ENCODE measurements at regions not wholly inside any gene's neighbourhood (a gene's known extent, or its start where the extent isn't known, plus 50 kb on each side); places are given as distances from the start of the nearest gene placed in this dataset.

GRCh38 chr2:164090533-164090932 lies 354.7 kb upstream of the FIGN start:
- H4K5ac ChIP-seq (ENCODE audit: insufficient read length, low read depth, low read length): no peak overlapping the region
- WGBS, 2 experiments (ENCODE audit: extremely low coverage in 1 of 2, insufficient coverage in 1 of 2, insufficient read length in 1 of 2, insufficient replicate concordance in 2 of 2, low coverage in 1 of 2, low lambda C conversion rate in 2 of 2, missing lambda C conversion rate in 1 of 2): 89% methylated on average over 3 of the region's 3 CpGs; no CpG with 5 or more reads in 1 of the 2 experiments
- no peak overlapping the region for H2AK5ac ChIP-seq (ENCODE audit: low read depth, low read length)
- no peaks in the 10 kb centered on the region for H3K23me2 ChIP-seq (ENCODE audit: low read depth, low read length)
- H3K4ac ChIP-seq (replicated peaks; ENCODE audit: insufficient read length, low read depth, low read length): no peak overlapping the region
- H3K79me1 ChIP-seq (ENCODE audit: low read depth, low read length): no peaks in the 10 kb centered on the region
- DNase-seq (ENCODE audit: low read depth in 1 of 2, low spot score in 2 of 2) (no peak), FAIRE-seq (no peak)
- no peak overlapping the region for H4K91ac ChIP-seq (replicated peaks; ENCODE audit: insufficient read length, low read length)
- H2AFZ ChIP-seq (ENCODE audit: low read length): no peak overlapping the region
- H3K27ac ChIP-seq (ENCODE audit: low read depth, low read length): no peak overlapping the region
- no peaks in the 10 kb centered on the region for H3K79me2 ChIP-seq (ENCODE audit: control insufficient read depth in 1 of 2, insufficient read depth in 2 of 2, low read length in 2 of 2)
- no peak overlapping the region for H2BK12ac ChIP-seq (ENCODE audit: low read depth, low read length)
- no peak overlapping the region for H3K18ac ChIP-seq (ENCODE audit: extremely low read depth, low read length)
- H3K4me3 ChIP-seq (ENCODE audit: extremely low read depth in 1 of 4, insufficient read depth in 2 of 4, low read depth in 3 of 4, low read length in 4 of 4): no peak overlapping the region
- H2BK20ac ChIP-seq (ENCODE audit: low read length): no peak overlapping the region
- H3K4me1 ChIP-seq (replicated peaks in 1 of 4; ENCODE audit: control insufficient read depth in 3 of 4, insufficient read depth in 4 of 4, low read length in 3 of 4): no peaks in the 10 kb centered on the region; a peak in 1 of 7 replicates
- H3K36me3 ChIP-seq (ENCODE audit: control insufficient read depth in 2 of 4, insufficient read depth in 4 of 4, low read length in 3 of 4): no peaks in the 10 kb centered on the region
- no peaks in the 10 kb centered on the region for H4K20me1 ChIP-seq (replicated peaks in 1 of 2; ENCODE audit: control insufficient read depth in 1 of 2, insufficient read depth in 2 of 2, low read length in 2 of 2)
- no peak overlapping the region for H3K56ac ChIP-seq (replicated peaks; ENCODE audit: insufficient read length, low read depth, low read length)
- H2BK5ac ChIP-seq (ENCODE audit: low read depth, low read length): no peak overlapping the region
- H3K27me3 ChIP-seq (replicated peaks in 1 of 4; ENCODE audit: control insufficient read depth in 3 of 4, extremely low read depth in 1 of 4, insufficient read depth in 3 of 4, low read length in 3 of 4): no peaks in the 10 kb centered on the region
- no peak overlapping the region for H3K14ac ChIP-seq (ENCODE audit: insufficient read length)
- H3K23ac ChIP-seq (ENCODE audit: insufficient read length): no peak overlapping the region
- H2BK120ac ChIP-seq (replicated peaks; ENCODE audit: low read depth, low read length): no peak overlapping the region
- no peak overlapping the region for H3K4me2 ChIP-seq (ENCODE audit: insufficient read depth in 1 of 2, low read depth in 2 of 2, low read length in 2 of 2)
- no peak overlapping the region for H2BK15ac ChIP-seq (ENCODE audit: low read length)
- ChIA-PET CTCF (ENCODE audit: partially characterized antibody) (interaction anchor here (0.6 kb wide), 1 partner anchor 297 kb away, joined by 4 read pairs; no protein-coding TSS in a partner anchor), POLR2A (ENCODE audit: partially characterized antibody) (no interaction called here)
- H4K8ac ChIP-seq (ENCODE audit: extremely low read depth, insufficient read depth, low read length): no peak overlapping the region
- no peak overlapping the region for H3K9ac ChIP-seq (replicated peaks in 1 of 4; ENCODE audit: extremely low read depth in 1 of 4, low read depth in 3 of 4, low read length in 3 of 4)
- H3K9me3 ChIP-seq (ENCODE audit: insufficient read depth in 2 of 2, low read depth in 1 of 2, low read length in 1 of 2): no peaks in the 10 kb centered on the region
- TF ChIP-seq ATF2 (IDR thresholded peaks at IDR 0.05; ENCODE audit: low read length): no peak
- TF ChIP-seq CEBPB (IDR thresholded peaks at IDR 0.05; ENCODE audit: low read depth, low read length): no peak
- TF ChIP-seq JUN (IDR thresholded peaks at IDR 0.05; ENCODE audit: low read depth, low read length): no peak
- no peak for TF ChIP-seq RFX5 (IDR thresholded peaks at IDR 0.05; ENCODE audit: borderline replicate concordance, low read depth, low read length)
- no peak for TF ChIP-seq EGR1 (IDR thresholded peaks at IDR 0.05; ENCODE audit: borderline replicate concordance, low read depth, low read length)
- no peak for TF ChIP-seq CTBP2 (IDR thresholded peaks at IDR 0.05; ENCODE audit: borderline replicate concordance, insufficient read depth, insufficient read length, low read length)
- TF ChIP-seq CBX5 (IDR thresholded peaks at IDR 0.05; ENCODE audit: low read depth, low read length): no peak

All from H1 (cell line).